Tibial nerve (tissue), 3 donors: ENCODE measurements at regions not wholly inside any gene's neighbourhood (a gene's known extent, or its start where the extent isn't known, plus 50 kb on each side); places are given as distances from the start of the nearest gene placed in this dataset.

ENCODE experiments used
- CTCF ChIP-seq, 5 experiments: fragments of 200-600 bp in 3 of 5; fragments of 450-650 bp in 2 of 5; sonication (generic) in 3 of 5; IDR thresholded peaks; one replicate each; pipeline ENCODE4 v1.5.1; 2016 to 2019; ENCODE audit warnings: antibody characterized with exemption in 5 of 5, mild to moderate bottlenecking in 3 of 5, moderate library complexity in 2 of 5
- POLR2A ChIP-seq, 2 donors: fragments of 450-650 bp; IDR thresholded peaks; one replicate each; pipeline ENCODE4 v1.6.1; 2017; ENCODE audit warnings: antibody characterized with exemption in 2 of 2, mild to moderate bottlenecking in 2 of 2, moderate library complexity in 2 of 2

DNA sequence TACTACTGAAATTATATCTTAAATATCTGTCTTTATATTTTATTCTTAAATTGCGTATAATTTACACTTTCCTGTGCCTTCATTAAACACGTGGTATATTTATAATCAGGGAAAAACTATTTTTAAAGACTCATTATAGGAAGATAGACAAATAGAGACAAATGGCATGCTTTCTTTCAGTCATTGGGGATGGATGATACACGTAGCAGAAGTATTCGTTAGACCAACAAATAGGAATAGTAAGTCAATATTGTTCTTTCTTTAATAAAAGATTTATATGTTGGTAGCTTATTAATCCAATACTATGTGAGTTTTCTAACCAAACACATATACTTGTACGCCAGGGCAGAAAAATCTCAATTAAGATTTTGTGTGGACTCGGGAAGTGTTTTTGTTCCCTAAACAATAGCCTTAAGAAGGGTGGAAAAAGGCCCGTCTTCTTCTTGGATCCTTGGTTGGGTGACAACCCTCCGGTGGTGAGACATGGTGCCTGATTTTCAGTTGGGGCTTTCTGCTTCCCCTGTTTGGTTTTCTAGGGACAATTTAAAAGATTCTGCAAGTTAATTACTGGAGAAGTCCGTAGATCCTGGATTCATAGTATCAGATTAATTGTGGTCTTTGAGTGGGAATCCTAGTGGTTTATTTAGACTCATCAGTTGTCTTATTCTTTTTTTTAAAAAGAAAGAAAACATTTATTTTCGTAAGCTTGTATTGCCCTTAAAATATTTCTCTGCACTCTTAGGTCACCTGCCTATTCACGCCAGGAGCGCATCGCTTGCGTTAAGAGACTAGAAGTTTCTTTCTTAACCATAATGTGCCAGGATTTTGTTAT, 83.5 kb upstream of the WNT7B start:
- no peak for TF ChIP-seq CTCF (IDR thresholded peaks at IDR 0.05)
- TF ChIP-seq POLR2A (IDR thresholded peaks at IDR 0.05), result no peak
